DMS 273 (cell line): ENCODE measurements at regions not wholly inside any gene's neighbourhood (a gene's known extent, or its start where the extent isn't known, plus 50 kb on each side); places are given as distances from the start of the nearest gene placed in this dataset.
A peak's percentile ranks its signal among the peaks of the same experiment; 100 is the strongest.

ENCODE experiments used
- DNase-seq: peaks from one replicate; lab custom pipeline; 2025; ENCODE audit not compliant: unreplicated experiment; lab: John Stamatoyannopoulos, UW

DNA sequence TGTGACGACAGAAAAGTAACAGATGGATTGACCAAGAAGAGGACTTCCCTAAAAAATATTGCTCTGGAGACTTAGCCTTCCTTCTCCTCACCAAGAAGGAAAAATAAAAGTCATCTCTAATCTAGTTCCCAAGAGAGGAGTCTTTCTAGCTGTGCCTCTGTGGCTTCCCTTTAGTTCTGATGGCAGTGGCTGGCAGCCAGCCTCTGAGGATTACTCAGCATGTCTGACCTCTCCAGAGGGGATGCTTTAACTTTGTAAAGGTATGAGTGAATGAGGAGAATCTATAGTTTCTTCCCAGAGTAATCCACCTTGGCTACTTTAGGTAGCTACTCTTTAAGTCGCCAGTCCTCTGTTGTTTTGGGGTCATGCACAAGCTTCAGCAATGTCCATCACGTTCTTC is 163.9 kb upstream of the KIT start:
- DNase-seq, result no peak

DNA sequence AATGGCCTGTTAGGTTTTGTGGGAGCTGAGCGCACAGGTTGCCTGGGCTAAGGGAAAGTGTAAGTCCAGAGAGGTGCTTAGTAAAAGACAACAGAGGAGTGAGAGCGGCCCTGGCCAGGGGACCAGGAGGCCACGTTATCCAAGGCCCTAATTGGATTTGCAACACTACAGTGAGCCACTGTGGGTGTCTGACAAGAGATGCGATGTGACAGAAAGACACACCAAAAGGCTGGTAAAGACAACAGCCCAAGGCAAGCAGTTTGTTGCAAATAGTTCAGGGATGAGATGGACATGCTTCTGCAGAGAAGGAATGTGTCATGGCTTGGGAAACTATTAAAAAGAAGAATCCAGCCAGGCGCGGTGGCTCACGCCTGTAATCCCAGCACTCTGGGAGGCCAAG is 162.7 kb upstream of the KIT start:
- DNase-seq, result no peak

DNA sequence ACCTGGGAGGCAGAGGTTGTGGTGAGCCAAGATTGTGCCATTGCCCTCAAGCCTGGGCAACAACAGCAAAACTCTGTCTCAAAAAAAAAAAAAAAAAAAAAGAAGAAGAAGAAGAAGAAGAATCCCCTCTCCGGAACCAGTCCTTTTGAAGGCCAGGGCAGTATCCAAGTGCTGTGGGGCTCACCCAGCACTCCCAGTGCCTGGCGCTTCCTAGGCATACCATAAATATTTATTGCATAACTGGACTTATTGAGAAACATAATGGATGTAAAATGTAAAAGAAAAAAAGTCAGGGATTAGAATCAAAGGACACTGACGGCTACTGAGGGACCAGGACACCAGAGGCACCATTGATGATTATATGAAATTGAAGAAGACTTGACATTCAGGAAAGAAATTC is 162.1 kb upstream of the KIT start:
- DNase-seq, result no peak

DNA sequence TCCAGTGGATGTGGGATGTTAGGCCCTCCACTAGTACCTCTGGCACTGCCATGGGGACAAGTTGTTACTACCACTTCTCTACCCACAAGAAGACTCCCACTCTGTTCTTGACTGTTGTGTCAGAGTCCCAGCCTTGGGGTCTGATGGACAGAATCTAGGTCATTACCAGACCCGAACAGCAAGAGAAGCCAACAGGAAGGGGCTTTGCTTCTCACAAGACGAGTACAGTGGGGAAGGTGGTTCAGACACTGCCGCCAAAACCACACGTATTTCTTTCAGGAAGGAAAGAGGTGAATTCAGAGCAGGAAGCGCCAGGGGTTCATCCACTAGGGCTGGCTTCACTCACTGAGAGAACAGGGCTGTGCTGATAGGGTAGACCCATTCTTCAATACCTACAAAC is 161.3 kb upstream of the KIT start:
- DNase-seq, result no peak

DNA sequence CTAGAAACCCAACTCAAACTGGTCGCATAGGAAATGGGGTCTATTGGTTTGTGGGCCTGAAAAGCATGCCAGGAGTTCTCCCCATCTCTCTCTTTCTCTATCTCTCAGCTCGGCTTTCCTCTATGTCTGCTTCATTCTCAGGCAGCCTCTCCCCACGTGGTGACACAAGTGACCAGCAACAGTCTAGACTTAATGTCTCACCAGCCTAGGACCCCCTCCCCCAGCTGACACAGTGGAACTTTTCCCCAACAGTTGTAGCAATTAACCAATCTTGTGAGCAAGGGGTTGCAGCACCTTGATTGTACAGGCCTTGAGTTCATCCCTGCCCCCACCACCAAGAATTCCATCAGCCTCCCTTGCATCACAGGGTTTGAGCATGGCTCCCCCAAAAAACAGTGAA is 159.8 kb upstream of the KIT start:
- DNase-seq, result no peak

DNA sequence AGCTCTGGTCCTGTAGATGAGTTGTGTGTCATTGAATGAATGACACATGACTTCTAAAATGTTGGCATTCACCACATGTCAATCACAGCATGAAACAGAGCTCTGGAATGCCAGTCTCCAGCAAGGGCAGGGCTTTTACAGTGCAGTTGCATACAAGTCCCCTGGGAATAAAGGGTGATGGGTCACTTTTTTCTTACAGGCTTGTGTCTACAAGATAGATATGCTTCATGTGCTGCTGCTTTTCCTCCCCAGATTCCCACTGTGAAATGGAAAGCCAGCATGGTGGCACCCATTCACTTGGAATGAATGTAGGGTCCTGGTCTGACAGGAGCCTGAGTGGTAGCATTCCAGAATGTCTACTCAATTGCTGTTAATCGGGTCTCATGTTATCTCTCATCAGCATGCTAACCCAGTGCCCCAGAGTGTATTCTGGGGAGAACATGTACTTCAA is 159.1 kb upstream of the KIT start:
- DNase-seq, result no peak

DNA sequence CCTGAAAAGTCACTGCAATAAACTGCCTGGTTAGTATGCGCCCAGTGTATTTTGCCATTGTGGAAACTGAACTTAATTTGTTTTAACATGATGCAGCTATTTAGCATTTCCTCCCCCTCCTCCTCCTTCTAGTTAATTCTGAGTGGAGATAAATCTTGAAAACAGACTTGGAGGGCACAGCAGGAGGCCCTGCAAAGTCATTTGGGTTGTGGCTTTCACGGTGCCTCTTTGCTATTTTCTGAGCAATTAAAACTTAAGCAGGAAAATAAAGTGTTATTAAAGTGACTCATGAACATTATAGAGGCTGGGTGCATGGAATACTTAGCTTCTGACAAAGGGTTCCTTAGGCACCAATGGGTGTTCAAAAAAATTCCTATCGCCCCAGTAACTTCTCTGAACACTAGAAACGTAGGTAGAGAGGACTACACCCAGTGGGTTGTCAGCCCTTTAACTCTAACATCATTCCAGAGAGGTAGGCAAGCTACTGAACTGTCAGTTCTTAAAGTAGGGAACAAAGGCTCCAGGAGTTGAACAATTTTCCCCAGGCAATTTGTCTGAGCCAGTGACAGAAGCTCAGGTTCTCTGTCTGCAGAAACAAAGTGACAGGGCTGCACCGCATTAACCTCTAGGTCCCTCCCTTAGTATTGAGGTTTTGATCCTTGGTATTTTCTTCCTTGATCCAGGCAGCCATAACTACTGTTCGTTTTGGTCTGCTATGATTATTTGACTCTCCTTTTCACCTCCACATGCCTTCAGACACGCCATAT is 158.3 kb upstream of the KIT start:
- DNase-seq, result no peak

DNA sequence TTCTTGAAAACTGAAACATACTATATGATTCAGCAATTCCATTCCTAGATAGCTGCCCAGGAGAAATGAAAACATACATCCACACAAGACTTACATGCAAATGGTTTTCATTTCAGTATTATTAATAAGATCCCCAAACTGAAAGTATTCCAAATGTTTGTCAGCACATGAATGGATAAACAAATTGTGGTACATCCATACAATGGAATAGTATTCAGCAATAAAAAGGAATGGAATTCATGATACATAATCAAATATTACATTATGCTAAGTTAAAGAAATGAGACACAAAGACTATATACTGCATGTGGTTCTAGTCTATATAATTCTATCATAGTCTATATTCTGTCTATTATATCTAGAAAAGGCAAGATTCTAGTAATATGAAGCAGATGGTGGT is 152.4 kb upstream of the KIT start:
- DNase-seq, result no peak

DNA sequence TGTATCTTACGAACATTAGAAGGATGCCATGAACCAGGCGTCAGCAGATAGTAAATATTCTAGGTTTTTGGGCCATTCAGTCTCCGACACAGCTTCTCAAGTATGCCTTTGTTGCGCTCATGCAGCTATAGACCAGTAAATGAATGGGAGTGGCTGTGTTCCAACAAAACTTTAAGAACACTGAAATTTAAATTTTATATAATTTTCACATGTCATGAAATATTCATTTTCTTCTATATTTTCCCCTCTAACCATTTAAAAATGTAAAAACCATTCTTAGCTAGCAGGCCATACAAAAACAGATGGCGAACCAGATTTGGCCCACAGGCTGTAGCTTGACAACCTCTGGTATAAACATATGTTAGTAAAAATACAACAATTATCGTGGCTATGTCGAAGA is 151.8 kb upstream of the KIT start:
- DNase-seq, result peak; percentile 45

DNA sequence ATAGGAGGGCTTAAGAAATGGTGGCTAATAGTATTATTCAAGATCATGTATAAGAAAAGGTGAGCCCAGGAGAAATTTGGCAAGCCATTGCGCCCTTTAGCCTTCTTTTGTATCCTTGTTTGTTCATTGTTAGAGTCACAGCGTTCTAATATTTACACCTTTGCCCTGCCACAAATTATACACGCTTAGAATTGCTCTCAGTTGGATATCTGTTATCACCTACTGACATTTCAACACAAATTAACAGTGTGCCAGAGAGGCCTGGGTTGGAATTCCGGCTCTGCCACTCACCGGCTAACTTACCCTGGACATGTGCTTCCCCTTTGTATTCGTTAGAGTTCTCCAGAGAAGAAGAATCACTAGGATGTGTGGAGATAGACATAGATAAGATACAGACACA is 148.7 kb upstream of the KIT start:
- no peak for DNase-seq

DNA sequence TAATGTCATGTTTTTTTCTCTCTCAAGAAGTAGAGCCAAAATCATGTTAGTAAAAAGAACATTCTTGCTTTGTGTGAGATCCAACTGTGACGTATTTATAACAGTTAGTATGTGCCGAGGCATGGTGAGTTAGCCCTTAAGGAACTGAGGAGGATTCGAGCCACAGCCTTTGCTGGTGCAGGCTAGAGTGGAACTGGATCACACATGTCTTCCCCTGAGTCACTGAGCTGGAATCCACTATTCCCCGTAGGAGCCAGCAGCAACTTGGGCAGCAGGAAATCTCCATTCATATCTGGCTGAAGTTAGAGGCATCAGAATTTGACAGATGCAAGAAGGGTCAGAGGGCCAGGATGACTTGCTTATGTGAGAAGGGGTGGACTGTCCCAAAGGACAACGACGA is 144.6 kb upstream of the KIT start:
- DNase-seq, result no peak

DNA sequence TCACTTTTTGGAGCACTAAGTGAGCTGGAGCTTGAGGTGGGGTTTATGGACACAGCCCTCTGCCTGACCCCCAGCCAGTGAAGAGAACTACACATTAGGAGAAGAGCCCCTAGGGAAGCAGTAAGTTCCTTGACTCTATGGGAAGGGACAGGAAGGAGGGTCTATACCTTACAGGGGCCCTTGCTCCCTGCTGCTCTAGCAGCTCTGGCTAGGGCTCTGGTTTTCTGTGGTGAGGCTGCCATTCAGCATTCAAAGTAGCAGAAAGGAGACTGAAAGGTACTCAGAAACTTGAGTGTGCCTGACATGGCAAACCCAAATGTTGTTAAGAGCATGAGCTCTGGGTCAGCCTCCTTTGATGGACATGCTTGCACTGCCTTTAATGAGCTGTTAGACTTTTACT is 144.0 kb upstream of the KIT start:
- no peak for DNase-seq

DNA sequence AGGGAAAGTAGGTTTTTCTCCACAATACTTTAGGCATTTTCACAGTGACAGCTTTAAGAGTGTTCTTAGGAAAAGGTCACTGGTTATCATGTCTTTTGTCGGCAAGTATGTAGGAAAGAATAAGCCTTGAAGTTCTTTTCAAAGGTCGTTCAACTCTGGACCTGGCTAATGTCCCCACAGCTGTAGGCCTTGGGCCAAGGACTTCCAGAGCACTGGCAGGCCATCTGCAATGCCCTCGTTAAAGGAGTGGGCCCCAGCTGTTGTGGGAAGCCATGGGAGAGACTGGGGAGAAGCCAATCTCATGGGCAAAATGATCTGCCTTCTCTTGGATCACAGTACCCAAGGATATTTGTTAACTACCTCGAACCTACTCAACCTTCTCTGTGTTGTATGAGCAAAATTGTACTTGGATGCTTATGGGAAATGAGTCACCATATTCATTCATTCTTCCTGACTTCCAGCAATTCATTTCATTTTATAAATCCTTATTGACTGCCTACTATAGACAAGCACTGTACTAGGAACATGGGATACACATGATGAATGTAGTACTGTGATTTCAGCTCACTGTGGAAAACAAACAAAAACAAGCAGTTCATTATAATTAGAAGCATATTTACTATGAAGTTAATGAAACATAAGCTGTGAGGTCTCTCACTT is 141.1 kb upstream of the KIT start:
- DNase-seq, result peak; percentile 55

DNA sequence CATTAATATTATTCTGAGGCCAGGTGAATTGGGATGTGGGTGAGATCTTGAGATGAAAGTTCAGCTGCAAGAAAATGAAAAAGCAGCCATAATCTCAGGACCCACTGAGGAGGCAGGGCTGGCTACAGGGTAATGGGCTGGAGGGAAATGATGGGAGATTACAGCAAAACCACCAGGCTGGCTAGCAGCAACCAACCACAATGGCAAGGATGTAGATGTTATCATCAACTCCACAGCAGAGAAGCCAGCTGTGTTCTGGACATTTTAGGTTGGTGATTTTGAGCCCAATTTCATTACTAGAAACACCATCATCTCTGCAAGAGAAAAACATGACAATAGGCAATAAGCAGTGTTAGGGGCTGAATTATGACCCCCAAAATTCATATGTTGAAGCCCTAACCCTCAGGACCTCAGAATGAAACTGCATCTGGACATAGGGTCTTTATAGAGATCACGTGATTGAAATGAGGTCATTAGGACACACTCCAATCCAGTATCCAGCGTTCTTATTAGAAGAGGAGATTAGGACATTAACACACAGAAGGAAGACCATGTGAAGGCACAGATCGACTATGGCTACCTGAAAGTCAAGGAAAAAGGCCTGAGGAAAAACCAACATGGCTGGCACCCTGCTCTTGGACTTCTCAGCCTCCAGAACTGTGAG is 139.8 kb upstream of the KIT start:
- DNase-seq, result no peak

DNA sequence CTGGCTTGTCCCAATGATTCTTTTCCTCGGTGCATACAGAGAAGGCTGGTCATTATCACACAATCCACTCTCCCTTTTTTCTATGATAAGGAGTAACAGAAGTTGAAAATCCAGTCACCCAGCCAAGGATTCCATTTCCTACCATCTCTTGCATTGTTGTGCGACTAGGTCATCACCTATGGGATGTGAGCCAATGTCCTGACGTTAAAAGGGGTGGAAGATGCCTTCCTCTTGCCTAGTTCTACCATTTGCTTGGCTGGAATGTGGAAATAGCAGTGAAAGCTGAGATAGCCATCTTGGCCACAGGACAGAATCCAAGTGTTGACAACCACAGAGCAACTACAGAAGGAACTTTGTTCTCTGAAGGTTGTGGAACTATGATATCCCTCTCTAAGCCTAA is 132.2 kb upstream of the KIT start:
- no peak for DNase-seq

DNA sequence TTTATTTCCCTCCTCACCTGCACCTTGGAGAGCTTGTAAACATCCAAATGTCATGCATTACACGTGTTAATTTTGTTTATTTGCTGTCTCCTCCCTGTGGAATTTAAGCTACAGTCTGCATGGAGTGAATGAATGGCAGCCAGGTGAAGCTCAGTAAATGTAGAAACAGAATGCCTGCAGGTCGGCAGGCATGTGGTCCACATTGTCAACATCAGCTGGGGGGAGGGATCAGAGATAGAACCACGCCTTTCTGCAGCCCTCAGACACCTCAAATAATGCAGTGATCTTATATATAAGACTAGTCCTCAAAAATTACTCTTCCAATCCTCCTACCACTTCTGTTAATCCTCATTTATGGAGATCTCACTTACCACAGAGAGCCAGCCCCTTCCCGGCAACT is 131.2 kb upstream of the KIT start:
- DNase-seq, result no peak

DNA sequence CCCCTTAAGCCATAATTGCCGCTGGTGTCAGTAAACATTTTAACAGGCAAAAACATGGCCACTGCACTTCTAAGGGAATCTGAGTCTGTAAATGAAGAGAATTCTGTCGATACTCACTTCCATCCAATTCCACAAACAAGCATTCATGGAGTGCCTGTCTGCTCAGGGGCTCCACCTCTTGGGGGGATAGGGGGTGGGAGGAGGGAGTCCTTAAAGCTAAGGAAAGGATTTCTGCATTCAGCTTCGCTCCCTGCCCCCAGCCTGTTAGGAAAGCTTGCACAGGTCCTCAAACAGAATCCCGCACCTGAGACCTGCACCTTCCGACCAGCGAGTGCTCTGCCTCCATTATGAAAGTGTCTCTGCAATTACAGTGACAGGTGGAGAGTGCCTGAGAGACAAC is 130.2 kb upstream of the KIT start:
- DNase-seq, result no peak

DNA sequence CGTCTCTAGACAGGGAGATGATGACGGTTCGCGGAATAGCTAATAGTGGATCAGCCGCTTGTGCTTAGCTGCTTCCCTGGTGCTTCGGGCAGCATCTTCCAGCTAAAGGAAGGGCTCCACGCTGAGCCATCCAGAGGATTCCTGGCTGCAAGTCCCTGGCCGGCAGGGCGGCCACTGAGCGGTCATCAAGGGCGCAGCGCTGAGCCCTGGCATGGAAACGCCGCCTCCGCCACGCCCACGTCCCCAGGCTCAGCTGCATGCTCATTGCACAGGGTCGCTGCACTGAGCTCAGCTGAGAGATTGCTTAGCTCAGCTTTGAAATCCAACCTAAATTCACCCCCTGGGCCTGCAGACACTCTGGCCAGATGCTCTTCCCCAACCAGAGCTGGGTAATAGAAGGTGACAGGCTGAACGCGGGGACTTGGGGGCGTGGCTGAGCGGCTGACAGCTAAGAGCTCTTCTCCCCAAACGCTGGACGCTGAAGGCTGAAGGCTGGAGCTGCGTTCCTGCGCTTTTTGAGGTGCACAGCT is 118.2 kb upstream of the KIT start:
- peak; percentile 57 for DNase-seq

DNA sequence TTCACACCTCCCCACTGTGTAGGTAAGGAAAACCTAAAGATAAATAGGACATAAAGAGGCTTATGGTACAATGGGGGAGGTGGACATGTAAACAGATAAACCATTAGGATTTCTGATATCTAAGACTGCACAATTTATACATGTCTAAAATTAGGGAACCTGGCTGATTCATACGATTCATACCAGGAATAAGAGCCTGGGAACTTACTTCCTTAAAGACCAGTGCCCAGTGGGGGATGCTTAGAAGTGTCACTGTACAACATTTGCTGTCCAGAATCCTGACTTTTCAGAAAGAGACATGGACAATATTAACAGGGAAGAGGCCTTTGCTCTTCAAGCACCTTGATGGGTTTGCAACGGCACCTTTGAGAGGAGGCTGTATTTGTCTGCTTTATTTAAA is 116.8 kb upstream of the KIT start:
- DNase-seq, result no peak

DNA sequence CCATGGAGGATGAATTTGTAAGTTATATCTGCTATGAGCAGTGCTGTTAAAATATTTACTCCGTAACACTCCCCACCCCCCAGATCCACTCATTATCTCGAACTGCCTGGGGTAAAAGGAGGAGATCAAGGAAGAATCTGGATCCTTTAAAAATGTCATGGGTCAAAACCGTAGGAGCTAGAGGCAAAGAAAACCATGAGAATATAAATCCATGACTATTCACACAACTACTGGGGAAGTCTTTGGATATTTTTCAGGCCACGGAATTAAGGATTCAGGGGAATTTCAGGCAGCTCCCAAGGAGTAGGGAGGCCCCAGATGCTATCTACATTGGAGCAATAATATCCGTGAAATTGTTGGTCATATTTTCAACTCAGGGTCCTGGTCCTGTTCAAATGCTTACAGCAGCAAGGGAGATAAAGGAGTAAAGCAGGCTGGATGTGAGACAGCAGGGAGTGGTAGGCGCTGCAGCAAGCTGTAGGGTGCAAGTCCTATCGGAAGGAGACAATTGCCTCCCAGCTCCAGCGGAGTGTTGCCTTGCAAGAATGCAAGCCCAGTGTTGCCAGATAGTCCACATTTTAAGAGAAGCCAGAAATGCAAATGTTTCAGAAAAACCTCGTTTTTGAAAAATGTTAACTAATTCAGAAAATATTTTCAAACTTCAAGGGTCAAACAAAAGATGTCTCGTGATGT is 116.2 kb upstream of the KIT start:
- DNase-seq, result no peak

DNA sequence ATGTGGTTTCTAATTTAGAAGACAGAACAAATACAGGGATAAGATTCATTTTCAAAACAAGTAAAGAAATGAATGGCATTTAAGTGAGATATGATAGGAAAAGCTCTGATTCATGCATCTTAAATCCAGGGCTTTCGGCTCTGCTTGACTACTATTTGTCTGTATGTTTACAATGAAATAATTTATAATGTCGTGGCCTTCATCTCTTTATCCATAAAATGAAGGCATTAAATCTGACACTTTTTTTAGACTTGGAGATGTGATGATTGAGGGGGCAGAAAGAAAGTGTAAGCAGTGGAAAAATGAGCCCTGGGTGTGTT is 115.7 kb upstream of the KIT start:
- no peak for DNase-seq

DNA sequence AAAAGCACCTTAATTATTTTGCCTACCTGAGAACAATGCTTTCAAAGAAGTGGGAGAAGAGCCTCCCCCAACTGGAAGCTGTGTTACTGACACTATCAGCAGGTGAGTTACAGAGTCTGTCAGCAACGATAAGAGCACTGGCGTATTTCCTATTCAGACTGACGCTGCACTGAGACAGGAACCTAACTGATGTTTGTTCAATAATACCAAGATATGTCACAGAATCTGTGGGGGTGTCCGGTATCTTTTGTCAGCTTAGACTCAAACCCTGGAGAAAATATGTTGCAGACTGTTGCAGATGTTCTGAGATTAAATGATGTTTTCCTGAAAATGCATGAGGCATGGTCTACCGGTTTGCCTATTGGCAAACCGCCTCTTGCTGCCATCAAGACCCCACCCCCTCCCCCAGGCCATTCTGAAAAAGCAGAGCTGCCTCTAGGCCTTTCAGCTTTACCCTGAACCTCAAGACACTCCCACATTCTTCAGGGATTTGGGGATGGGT is 115.2 kb upstream of the KIT start:
- DNase-seq, result no peak
